Liver (tissue), 3 donors: ENCODE measurements at regions not wholly inside any gene's neighbourhood (a gene's known extent, or its start where the extent isn't known, plus 50 kb on each side); places are given as distances from the start of the nearest gene placed in this dataset.

ENCODE experiments used
- ATF3 ChIP-seq: IDR thresholded peaks from 2 replicates; pipeline ENCODE4 v1.6.1; 2016; ENCODE audit warnings: antibody characterized with exemption
- CTCF ChIP-seq: fragments of 150-350 bp; IDR thresholded peaks from 2 replicates; pipeline ENCODE4 v1.5.1; 2017; ENCODE audit warnings: improper control_type of control experiment, low read depth, low read length; ENCODE audit not compliant: missing input control
- EGR1 ChIP-seq, 2 donors: IDR thresholded peaks; 2 replicates each; pipeline ENCODE4 v1.6.1; 2016 to 2018; ENCODE audit warnings: antibody characterized with exemption in 2 of 2, low read depth in 2 of 2
- FOXA1 ChIP-seq: IDR thresholded peaks from 2 replicates; pipeline ENCODE4 v1.6.1; 2016; ENCODE audit warnings: antibody characterized with exemption
- GABPA ChIP-seq, 2 donors: IDR thresholded peaks in 1 of 2; conservative IDR thresholded peaks in 1 of 2; 2 replicates each; pipeline ENCODE4 v1.6.1; 2016; ENCODE audit warnings: antibody characterized with exemption in 2 of 2, mild to moderate bottlenecking in 1 of 2, moderate library complexity in 1 of 2
- JUND ChIP-seq, 2 donors: IDR thresholded peaks; 2 replicates each; pipeline ENCODE4 v1.6.1; 2016; ENCODE audit warnings: antibody characterized with exemption in 2 of 2
- MAX ChIP-seq: IDR thresholded peaks from 2 replicates; pipeline ENCODE4 v1.6.1; 2016; ENCODE audit warnings: antibody characterized with exemption
- RAD21 ChIP-seq, 2 donors: IDR thresholded peaks; 2 replicates each; pipeline ENCODE4 v1.6.1; 2016; ENCODE audit warnings: antibody characterized with exemption in 2 of 2, mild to moderate bottlenecking in 2 of 2
- REST ChIP-seq: IDR thresholded peaks from 2 replicates; pipeline ENCODE4 v1.6.1; 2016; ENCODE audit warnings: antibody characterized with exemption, mild to moderate bottlenecking
- RXRA ChIP-seq, 2 donors: IDR thresholded peaks; 2 replicates each; pipeline ENCODE4 v1.6.1; 2017 to 2018; ENCODE audit warnings: antibody characterized with exemption in 2 of 2, mild to moderate bottlenecking in 1 of 2
- SP1 ChIP-seq: IDR thresholded peaks from 2 replicates; pipeline ENCODE4 v1.6.1; 2018; ENCODE audit warnings: antibody characterized with exemption, mild to moderate bottlenecking
- TAF1 ChIP-seq: conservative IDR thresholded peaks from 2 replicates; pipeline ENCODE4 v1.6.1; 2016; ENCODE audit warnings: antibody characterized with exemption, mild to moderate bottlenecking
- YY1 ChIP-seq: IDR thresholded peaks from 2 replicates; pipeline ENCODE4 v1.6.1; 2016; ENCODE audit warnings: antibody characterized with exemption, mild to moderate bottlenecking
- TF ChIP-seq, protein P1 (sequence below): IDR thresholded peaks from 2 replicates; pipeline ENCODE4 v1.6.1; 2016; ENCODE audit warnings: antibody characterized with exemption
- donor health status: healthy.
- donor health status: healthy.

- TF ChIP-seq JUND (IDR thresholded peaks at IDR 0.05) = no peak
- no peak for TF ChIP-seq CTCF
- TF ChIP-seq RAD21 (IDR thresholded peaks at IDR 0.05) = no peak
- no peak for TF ChIP-seq SP1
- TF ChIP-seq REST = no peak
- no peak for TF ChIP-seq RXRA (IDR thresholded peaks at IDR 0.05)
- no peak for TF ChIP-seq TAF1
- TF ChIP-seq GABPA (IDR thresholded peaks at IDR 0.05 in 1 of 2, conservative IDR thresholded peaks at IDR 0.05 in 1 of 2) = no peak
- TF ChIP-seq ATF3 = no peak
- TF ChIP-seq FOXA1 = no peak
- no peak for TF ChIP-seq EGR1 (IDR thresholded peaks at IDR 0.05; ENCODE audit: low read depth in 2 of 2)
- TF ChIP-seq, protein P1, sequence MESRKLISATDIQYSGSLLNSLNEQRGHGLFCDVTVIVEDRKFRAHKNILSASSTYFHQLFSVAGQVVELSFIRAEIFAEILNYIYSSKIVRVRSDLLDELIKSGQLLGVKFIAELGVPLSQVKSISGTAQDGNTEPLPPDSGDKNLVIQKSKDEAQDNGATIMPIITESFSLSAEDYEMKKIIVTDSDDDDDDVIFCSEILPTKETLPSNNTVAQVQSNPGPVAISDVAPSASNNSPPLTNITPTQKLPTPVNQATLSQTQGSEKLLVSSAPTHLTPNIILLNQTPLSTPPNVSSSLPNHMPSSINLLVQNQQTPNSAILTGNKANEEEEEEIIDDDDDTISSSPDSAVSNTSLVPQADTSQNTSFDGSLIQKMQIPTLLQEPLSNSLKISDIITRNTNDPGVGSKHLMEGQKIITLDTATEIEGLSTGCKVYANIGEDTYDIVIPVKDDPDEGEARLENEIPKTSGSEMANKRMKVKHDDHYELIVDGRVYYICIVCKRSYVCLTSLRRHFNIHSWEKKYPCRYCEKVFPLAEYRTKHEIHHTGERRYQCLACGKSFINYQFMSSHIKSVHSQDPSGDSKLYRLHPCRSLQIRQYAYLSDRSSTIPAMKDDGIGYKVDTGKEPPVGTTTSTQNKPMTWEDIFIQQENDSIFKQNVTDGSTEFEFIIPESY = no peak
- no peak for TF ChIP-seq MAX
- TF ChIP-seq YY1 = no peak
These were observed 855.2 kb downstream of the TLE4 start for GRCh38 chr9:80426992-80427391.
